Suppressor macrophage treated with lipopolysaccharide for 4 hours (primary cell): ENCODE measurements at regions not wholly inside any gene's neighbourhood (a gene's known extent, or its start where the extent isn't known, plus 50 kb on each side); places are given as distances from the start of the nearest gene placed in this dataset.

Experiments used
- DNase-seq: peaks from one replicate; pipeline ENCODE4 v3.0.0-alpha.2; 2020

DNA sequence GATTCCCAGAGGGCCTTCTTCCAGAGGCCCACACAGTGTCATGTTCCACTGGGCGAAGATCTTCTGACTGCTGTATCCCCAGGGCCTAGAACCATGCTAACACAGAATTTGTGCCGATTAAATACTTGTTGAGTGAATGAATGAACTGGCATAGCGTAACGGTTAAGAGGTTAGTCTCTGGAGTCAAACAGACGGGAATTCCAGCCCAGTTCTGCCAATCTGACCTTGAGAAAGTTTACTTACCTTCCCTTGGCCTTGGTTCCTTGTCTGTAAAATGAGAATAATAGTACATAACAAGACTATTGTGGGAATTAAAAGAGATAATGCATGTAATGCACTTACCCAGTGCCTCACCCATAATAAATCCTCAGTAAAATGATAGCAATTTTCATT lies 58.3 kb upstream of the PLAC1 start:
- DNase-seq = no peak

DNA sequence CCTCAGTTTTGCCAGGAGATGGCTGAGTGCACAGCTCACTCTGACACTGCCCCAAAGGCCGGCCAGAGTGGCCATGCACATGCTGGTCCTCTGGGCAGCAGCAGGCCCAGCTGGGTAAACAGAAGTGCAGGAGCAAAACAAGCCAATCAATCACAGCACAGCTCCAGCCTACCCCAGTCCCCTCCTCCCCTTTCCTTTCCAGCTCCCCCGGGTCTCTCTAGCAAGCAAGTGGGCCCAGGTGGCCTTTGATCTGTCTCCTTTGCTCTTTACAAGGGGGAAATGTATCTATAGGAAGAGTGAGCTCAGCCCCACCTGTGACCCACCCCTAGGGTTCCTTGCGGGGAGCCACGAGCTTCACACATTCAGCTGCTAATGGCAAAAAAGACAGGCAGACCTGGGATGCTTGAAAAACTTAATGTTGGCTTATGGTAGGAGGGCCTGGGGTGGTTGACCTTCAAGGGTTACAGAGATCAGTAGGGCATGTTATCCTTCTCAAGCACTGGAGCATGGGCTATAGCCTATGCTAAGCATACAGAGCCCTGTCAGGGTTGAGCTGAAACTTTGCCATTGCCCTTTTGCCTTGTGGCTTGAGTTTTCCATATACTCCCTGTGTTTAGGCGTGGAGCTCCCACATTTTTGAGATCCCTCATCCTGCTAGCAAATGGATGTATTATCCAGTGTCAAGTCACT lies 57.8 kb upstream of the PLAC1 start:
- no peak for DNase-seq

DNA sequence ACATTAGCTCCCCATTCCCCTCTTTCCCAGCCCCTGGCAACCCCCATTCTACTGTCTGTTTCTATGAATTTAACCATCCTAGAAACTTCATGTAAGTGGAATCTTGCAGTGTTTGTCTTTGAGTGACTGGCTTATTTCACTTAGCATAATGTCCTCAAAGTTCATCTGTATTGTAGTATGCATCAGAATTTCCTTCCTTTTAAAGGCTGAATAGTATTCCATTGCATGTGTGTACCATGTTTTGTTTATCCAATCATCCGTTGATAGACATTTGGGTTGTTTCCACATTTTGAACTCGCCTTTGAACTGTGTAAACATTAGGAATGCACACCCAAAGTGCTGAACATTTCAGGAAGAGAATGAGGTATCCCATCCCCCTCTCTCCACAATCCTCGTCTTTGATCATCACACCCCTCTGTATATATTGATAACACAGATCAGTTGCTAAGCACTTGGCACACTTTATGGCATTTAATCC lies 56.4 kb upstream of the PLAC1 start:
- no peak for DNase-seq

DNA sequence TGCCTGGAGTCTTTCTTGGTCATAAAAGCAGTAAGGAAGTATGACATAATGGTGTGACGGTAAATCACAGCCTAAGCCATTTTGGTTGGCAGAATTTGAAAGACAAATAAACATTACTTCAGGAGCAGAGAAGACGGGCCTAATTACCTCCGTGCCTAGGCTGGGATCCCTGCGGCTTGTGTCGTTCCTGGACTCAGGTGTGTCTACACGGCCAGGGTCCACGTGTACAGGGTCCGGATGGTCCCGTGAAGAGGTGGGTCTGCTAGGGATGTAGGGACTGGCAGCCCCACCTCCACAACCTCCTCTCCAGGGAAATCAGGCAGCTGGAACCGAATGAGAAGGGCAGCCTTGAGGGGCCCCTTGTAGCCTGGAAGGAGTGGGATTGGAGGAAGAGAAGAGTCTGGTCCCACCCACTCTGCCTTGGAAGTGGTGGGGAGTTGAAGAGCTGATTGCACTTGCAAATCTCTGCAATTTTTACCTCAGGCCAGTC lies 55.4 kb upstream of the PLAC1 start:
- no peak for DNase-seq

DNA sequence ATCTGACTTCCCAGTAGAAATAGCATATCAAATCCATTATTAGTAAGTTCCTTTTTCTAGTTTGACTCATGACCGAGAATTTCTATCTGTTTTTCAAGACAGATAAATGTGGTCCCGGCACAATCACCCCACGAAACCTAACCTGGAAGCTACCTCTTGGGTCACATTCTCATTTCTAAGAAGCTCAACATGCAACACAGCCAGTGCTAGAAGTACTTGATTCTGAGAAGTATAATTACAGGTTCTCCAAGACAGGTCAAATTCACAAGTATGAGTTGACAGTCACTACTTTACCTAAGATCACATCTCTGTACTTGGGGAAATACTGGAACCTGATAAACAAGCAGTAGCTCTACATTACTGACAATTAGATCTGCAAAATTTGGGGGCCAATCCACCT lies 54.0 kb upstream of the PLAC1 start:
- no peak for DNase-seq

DNA sequence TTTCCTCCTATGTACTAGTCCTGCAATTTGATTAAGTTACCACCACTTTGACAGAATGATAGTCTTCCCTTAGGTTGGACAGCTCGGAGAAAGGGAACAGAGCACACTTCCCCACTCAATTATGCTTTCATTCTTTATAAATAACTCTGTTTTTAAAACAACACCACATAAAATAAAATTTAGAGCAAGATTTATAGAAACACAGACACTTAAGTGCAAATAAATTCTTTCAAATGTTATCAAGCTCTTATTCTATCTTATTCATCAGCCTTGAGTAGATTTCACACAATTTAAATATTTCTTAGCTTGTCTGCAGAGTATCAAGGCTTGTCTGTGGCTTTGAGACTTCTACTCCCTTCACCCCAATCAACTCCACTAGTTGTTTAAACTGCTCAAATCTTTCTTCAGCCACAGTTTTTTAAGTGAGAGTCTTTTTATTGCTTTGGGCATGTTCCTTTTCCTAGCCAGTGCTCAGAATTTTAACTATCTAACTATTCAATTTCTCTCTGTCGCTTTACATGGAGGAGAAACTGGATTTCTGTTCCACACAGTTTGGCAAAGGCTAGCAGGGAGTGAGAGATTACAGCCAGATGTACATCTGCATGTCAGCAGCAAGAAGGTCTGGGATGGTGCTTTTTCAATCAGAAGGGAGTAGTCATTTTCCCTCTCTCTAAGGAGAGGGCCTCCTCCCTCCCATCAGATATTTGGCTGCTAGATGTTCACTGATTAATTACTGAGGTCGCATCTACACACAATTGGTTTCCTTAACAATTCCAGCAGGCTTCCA lies 53.1 kb upstream of the PLAC1 start:
- no peak for DNase-seq
